Neuronal stem cell (in vitro differentiated cells): ENCODE measurements at regions not wholly inside any gene's neighbourhood (a gene's known extent, or its start where the extent isn't known, plus 50 kb on each side); places are given as distances from the start of the nearest gene placed in this dataset.

ENCODE experiments used
- DNase-seq: peaks from one replicate; pipeline ENCODE4 v3.0.0-alpha.2; 2013; ENCODE audit warnings: low spot score
- H2AFZ ChIP-seq: one replicate; pipeline ENCODE4 v1.6.1; 2013; ENCODE audit warnings: mild to moderate bottlenecking, low read length, inconsistent platforms
- H2AK5ac ChIP-seq: 2 replicates; pipeline ENCODE4 v1.6.1; 2013; ENCODE audit warnings: low read depth, mild to moderate bottlenecking, inconsistent platforms, low read length, moderate library complexity, mixed read lengths
- H2BK120ac ChIP-seq: 2 replicates; pipeline ENCODE4 v1.6.1; 2013; ENCODE audit warnings: low read depth, mild to moderate bottlenecking, inconsistent platforms, low read length, moderate library complexity, mixed read lengths
- H2BK12ac ChIP-seq: one replicate; pipeline ENCODE4 v1.6.1; 2013; ENCODE audit warnings: low read length, inconsistent platforms
- H2BK15ac ChIP-seq: 2 replicates; pipeline ENCODE4 v1.6.1; 2013; ENCODE audit warnings: mild to moderate bottlenecking, low read length, inconsistent platforms, mixed read lengths
- H2BK5ac ChIP-seq: one replicate; pipeline ENCODE4 v1.6.1; 2013; ENCODE audit warnings: inconsistent platforms, mild to moderate bottlenecking, low read length, moderate library complexity
- H3K14ac ChIP-seq: one replicate; pipeline ENCODE4 v1.6.1; 2013; ENCODE audit warnings: low read length, inconsistent platforms
- H3K18ac ChIP-seq: 2 replicates; pipeline ENCODE4 v1.6.1; 2013; ENCODE audit warnings: low read length, inconsistent platforms
- H3K23ac ChIP-seq: 2 replicates; pipeline ENCODE4 v1.6.1; 2013; ENCODE audit warnings: low read depth, mild to moderate bottlenecking, mixed read lengths, low read length, inconsistent platforms; ENCODE audit not compliant: poor library complexity
- H3K27ac ChIP-seq: replicated peaks from 3 replicates; pipeline ENCODE4 v1.5.1; 2013; ENCODE audit warnings: low read length, inconsistent platforms
- H3K27me3 ChIP-seq, 3 experiments: 2 replicates each; pipeline ENCODE4 v1.6.1; 2013; ENCODE audit warnings: low read length in 3 of 3, mild to moderate bottlenecking in 2 of 3, inconsistent platforms in 1 of 3, low read depth in 1 of 3, mixed read lengths in 1 of 3, moderate library complexity in 1 of 3; ENCODE audit not compliant: control insufficient read depth in 3 of 3, insufficient read depth in 3 of 3
- H3K36me3 ChIP-seq, 2 donors: replicated peaks in 1 of 2; 2 replicates each; pipeline ENCODE4 v1.6.1; 2013; ENCODE audit warnings: low read length in 2 of 2; ENCODE audit not compliant: control insufficient read depth in 2 of 2, insufficient read depth in 2 of 2
- H3K4ac ChIP-seq: 2 replicates; pipeline ENCODE4 v1.6.1; 2013; ENCODE audit warnings: inconsistent platforms, mild to moderate bottlenecking, low read length, moderate library complexity
- H3K4me1 ChIP-seq, 2 donors: 1 replicate in 1 of 2; 2 replicates in 1 of 2; pipeline ENCODE4 v1.6.1; 2013; ENCODE audit warnings: low read length in 2 of 2, low read depth in 1 of 2; ENCODE audit not compliant: control insufficient read depth in 2 of 2, insufficient read depth in 1 of 2
- H3K4me2 ChIP-seq: one replicate; pipeline ENCODE4 v1.6.1; 2013; ENCODE audit warnings: mild to moderate bottlenecking, low read length, inconsistent platforms; ENCODE audit not compliant: insufficient read depth, poor library complexity, severe bottlenecking
- H3K4me3 ChIP-seq, 2 donors: 2 replicates each; pipeline ENCODE4 v1.5.1; 2013; ENCODE audit warnings: low read length in 2 of 2, mild to moderate bottlenecking in 2 of 2, inconsistent platforms in 1 of 2, moderate library complexity in 1 of 2
- H3K79me1 ChIP-seq: one replicate; pipeline ENCODE4 v1.6.1; 2013; ENCODE audit warnings: low read depth, mild to moderate bottlenecking, inconsistent platforms, low read length, moderate library complexity
- H3K9ac ChIP-seq: one replicate; pipeline ENCODE4 v1.6.1; 2013; ENCODE audit warnings: mild to moderate bottlenecking, low read depth, low read length, inconsistent platforms; ENCODE audit not compliant: poor library complexity
- H3K9me3 ChIP-seq, 2 donors: replicated peaks in 1 of 2; 2 replicates each; pipeline versions ENCODE3 to v1.6.1; 2013; ENCODE audit warnings: low read length in 2 of 2, mild to moderate bottlenecking in 2 of 2, inconsistent platforms in 1 of 2, low read depth in 1 of 2, mixed read lengths in 1 of 2, moderate library complexity in 1 of 2; ENCODE audit not compliant: control insufficient read depth in 2 of 2, insufficient read depth in 1 of 2
- H4K8ac ChIP-seq: one replicate; pipeline ENCODE4 v1.6.1; 2013; ENCODE audit warnings: low read depth, mild to moderate bottlenecking, inconsistent platforms, low read length, moderate library complexity
- H4K91ac ChIP-seq: one replicate; pipeline ENCODE4 v1.6.1; 2013; ENCODE audit warnings: low read length, low read depth, mild to moderate bottlenecking, inconsistent platforms; ENCODE audit not compliant: poor library complexity
- WGBS, 2 donors: extraction: QIAGEN DNeasy Blood & Tissue Kit; methylation state at CpG; one replicate each; pipeline ENCODE4 v1.1.7; 2013; ENCODE audit warnings: missing lambda C conversion rate in 2 of 2, mixed read lengths in 1 of 2; ENCODE audit not compliant: insufficient read length in 2 of 2, insufficient replicate concordance in 1 of 2; ENCODE audit errors: extremely low coverage in 2 of 2; 5-methylcytosine and 5-hydroxymethylcytosine counted together

DNA sequence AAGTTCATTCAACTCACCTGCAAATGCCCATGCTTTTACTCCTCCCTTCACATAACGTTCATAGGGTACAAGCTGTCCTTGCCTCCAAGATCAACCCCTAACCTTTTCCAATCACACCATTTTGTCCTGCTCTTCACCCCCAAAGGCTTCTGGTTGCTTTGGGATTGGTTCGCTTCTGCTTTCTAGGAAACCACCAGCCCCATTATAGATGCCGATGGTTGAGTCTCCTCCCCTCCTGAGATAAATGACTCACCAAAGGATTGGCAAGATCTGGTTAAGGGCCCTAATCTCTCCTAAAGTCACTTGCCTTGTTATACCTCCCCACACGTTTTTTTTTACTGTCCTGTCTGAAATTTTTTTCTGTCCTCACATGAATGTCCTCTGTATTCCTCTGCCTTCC is 311.4 kb downstream of the HACE1 start:
- Histone ChIP-seq H3K4ac (no peak overlapping the region), H3K14ac (no peak overlapping the region), H2BK5ac (no peak overlapping the region), H2BK12ac (no peak overlapping the region), H4K91ac (no peak overlapping the region), H3K79me1 (no peaks in the 10 kb centered on the region), H3K23ac (no peak overlapping the region), H3K4me1 (peaks cover 0 to 2% of the 10 kb centered on the region in 2 donors), H3K4me3 (no peak overlapping the region), H2BK120ac (no peak overlapping the region), H2AK5ac (no peak overlapping the region), H3K9me3 (no peaks in the 10 kb centered on the region), H2AFZ (no peak overlapping the region), H3K9ac (no peak overlapping the region), H3K4me2 (no peak overlapping the region), H2BK15ac (no peak overlapping the region), H3K18ac (no peak overlapping the region), H4K8ac (no peak overlapping the region), H3K27me3 (no peaks in the 10 kb centered on the region), H3K27ac (no peak overlapping the region), H3K36me3 (no peaks in the 10 kb centered on the region)
- WGBS, 2 donors, result no CpG with 5 or more reads among the region's 4 CpGs
- DNase-seq, result no peak

DNA sequence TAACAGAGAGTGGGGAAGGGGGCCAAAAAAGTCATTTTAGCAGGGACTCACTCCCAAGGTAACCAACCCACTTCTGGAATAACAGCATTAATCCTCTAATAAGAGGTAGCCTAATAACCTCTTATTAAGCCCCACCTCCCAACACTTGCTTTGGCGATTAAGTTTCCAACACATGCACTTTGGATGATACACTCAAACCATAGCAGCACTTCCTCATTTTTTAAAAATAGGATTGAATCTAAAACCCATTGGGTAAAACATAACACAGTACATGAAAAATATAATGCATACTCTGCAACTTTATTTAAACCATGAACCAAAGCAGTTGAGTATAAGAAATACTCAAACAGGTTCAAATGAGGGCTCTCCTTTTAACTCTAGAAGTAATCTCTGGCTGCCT is 318.3 kb downstream of the HACE1 start:
- H2AK5ac ChIP-seq, result no peak overlapping the region
- H3K27me3 ChIP-seq, result no peaks in the 10 kb centered on the region
- H2BK120ac ChIP-seq, result no peak overlapping the region
- H3K79me1 ChIP-seq, result no peaks in the 10 kb centered on the region
- no peak overlapping the region for H3K18ac ChIP-seq
- no peak overlapping the region for H3K4me3 ChIP-seq
- no peak overlapping the region for H3K4me2 ChIP-seq
- H4K91ac ChIP-seq, result no peak overlapping the region
- H2BK15ac ChIP-seq, result no peak overlapping the region
- H3K14ac ChIP-seq, result no peak overlapping the region
- no peak overlapping the region for H2AFZ ChIP-seq
- no peaks in the 10 kb centered on the region for H3K4me1 ChIP-seq
- no peak overlapping the region for H3K23ac ChIP-seq
- no CpG with 5 or more reads among the region's 1 CpG for WGBS, 2 donors
- H2BK12ac ChIP-seq, result no peak overlapping the region
- no peak for DNase-seq
- H2BK5ac ChIP-seq, result no peak overlapping the region
- H4K8ac ChIP-seq, result no peak overlapping the region
- no peak overlapping the region for H3K4ac ChIP-seq
- H3K27ac ChIP-seq, result no peak overlapping the region
- no peak overlapping the region for H3K9ac ChIP-seq
- H3K36me3 ChIP-seq, result no peaks in the 10 kb centered on the region
- H3K9me3 ChIP-seq, result no peaks in the 10 kb centered on the region

DNA sequence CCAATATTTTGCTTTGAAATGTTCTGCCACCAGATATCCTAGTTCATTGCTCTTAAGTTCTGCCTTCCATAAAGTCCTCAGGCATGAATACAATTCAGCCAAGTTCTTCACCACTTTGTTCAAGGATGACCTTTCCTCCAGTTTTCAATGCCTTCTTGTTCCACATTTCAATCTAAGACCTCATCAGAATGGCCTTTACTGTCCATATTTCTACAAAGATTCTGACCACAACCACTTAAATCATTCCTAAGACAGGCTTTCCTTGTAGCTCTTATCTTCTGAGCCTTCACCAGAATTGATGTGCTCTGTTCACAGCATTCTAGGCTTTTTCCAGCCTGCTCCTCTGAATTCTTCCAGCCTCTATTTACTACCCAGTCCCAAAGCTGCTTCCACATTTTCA is 319.0 kb downstream of the HACE1 start:
- Histone ChIP-seq H2BK5ac (no peak overlapping the region), H3K79me1 (no peaks in the 10 kb centered on the region), H3K18ac (no peak overlapping the region), H2BK120ac (no peak overlapping the region), H3K27ac (no peak overlapping the region), H4K8ac (no peak overlapping the region), H3K36me3 (no peaks in the 10 kb centered on the region), H3K4me3 (no peak overlapping the region), H2BK15ac (no peak overlapping the region), H3K9ac (no peak overlapping the region), H4K91ac (no peak overlapping the region), H3K4me2 (no peak overlapping the region), H3K4ac (no peak overlapping the region), H3K4me1 (no peaks in the 10 kb centered on the region), H2BK12ac (no peak overlapping the region), H3K23ac (no peak overlapping the region), H2AK5ac (no peak overlapping the region), H2AFZ (no peak overlapping the region), H3K9me3 (no peaks in the 10 kb centered on the region), H3K14ac (no peak overlapping the region), H3K27me3 (no peaks in the 10 kb centered on the region)
- no peak for DNase-seq

DNA sequence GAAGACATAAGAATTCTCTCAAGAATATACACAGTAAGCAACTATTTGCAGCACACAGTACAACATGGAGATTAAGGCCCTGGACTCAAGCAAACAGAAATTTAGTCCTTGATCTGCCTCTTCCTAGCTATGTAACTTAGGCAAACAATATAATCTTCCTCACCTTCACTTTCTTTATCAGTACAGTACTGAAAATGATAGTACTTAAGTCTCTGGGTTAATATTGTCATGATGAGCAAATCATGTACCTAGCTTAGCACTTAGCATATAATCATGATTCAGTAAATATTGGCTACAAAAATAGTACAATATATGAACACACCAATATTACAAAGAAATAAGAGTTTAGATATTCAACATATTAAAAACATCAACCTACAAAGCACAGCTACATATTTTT is 320.5 kb downstream of the HACE1 start:
- H3K18ac ChIP-seq, result no peak overlapping the region
- H3K4me1 ChIP-seq, result no peaks in the 10 kb centered on the region
- no peaks in the 10 kb centered on the region for H3K79me1 ChIP-seq
- H4K91ac ChIP-seq, result no peak overlapping the region
- no peak overlapping the region for H2AFZ ChIP-seq
- H3K4ac ChIP-seq, result no peak overlapping the region
- no peaks in the 10 kb centered on the region for H3K9me3 ChIP-seq
- H3K9ac ChIP-seq, result no peak overlapping the region
- no peak overlapping the region for H3K27ac ChIP-seq
- H3K4me3 ChIP-seq, result no peak overlapping the region
- no peak overlapping the region for H2BK120ac ChIP-seq
- no peak overlapping the region for H2BK12ac ChIP-seq
- no peak overlapping the region for H3K14ac ChIP-seq
- no peak for DNase-seq
- H2BK15ac ChIP-seq, result no peak overlapping the region
- H2BK5ac ChIP-seq, result no peak overlapping the region
- H3K4me2 ChIP-seq, result no peak overlapping the region
- H3K36me3 ChIP-seq, result no peaks in the 10 kb centered on the region
- H4K8ac ChIP-seq, result no peak overlapping the region
- no peak overlapping the region for H3K23ac ChIP-seq
- no peak overlapping the region for H2AK5ac ChIP-seq
- H3K27me3 ChIP-seq, result no peaks in the 10 kb centered on the region
